HL-60 (cell line): ENCODE measurements at regions not wholly inside any gene's neighbourhood (a gene's known extent, or its start where the extent isn't known, plus 50 kb on each side); places are given as distances from the start of the nearest gene placed in this dataset.

Experiments used
- CTCF ChIP-seq: IDR thresholded peaks from one replicate; pipeline ENCODE4 v1.5.1; 2011; ENCODE audit warnings: low read length, control low read depth, inconsistent platforms; ENCODE audit not compliant: insufficient read depth
- POLR2AphosphoS5 ChIP-seq: IDR thresholded peaks from 2 replicates; pipeline ENCODE4 v1.6.1; 2012; ENCODE audit warnings: low read depth
- REST ChIP-seq: IDR thresholded peaks from 2 replicates; pipeline ENCODE4 v1.6.1; 2012; ENCODE audit warnings: low read depth; ENCODE audit not compliant: insufficient replicate concordance

DNA sequence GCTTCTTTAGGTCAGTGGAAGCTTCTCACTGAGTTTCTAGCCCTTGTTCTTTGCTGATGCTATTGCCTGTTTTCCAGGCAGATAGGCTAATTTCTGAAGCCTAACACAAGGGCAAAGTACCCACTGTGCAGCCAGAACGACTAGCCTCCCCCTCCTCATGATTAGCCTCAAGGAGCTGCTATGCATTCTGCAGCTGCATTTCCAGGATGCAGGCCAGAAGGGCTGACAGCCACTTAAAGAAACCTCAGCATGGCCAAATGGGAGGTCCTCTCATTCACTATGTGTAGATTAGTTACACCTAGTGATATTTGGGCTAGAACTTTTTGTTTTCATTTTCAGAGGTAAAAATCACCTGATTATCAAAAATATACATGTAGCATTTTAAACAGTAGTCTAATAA is 216.0 kb downstream of the RAD51AP2 start:
- TF ChIP-seq POLR2AphosphoS5 (no peak), CTCF (no peak), REST (no peak)
